ENCODE measurements at regions not wholly inside any gene's neighbourhood (a gene's known extent, or its start where the extent isn't known, plus 50 kb on each side); places are given as distances from the start of the nearest gene placed in this dataset.

DNA sequence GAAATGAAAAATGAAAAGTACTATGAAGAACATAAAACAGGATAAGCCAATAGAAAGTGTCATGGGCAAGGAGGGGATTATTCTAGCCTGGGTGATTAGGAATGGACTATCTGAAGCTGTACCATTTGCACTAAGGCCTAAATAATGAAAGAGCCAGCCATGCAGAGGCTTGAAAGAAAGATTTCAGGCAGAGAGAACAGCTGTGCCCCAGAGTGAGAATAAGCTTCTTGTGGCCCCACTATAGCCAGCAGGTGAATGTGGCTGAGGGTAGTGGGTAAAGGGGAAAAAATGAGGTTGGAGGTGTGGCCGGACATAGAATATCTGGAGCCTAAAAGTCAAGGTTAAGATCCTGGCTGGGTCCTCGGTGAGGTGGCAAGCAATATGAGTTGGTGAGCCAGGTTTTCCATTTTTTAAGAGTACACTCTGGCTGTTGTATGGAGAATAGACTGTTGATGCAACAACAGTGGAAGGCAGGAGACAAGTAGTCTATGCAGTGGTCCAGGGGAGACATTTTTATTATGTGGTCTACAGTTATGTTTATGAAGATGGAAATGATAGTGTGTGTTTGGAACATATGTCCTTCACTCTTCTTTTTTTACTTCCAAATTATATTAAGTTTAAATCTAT, 135.2 kb upstream of the SETBP1 start:
- no peak overlapping the region for H3K4me3 ChIP-seq
- TF ChIP-seq, protein P1, sequence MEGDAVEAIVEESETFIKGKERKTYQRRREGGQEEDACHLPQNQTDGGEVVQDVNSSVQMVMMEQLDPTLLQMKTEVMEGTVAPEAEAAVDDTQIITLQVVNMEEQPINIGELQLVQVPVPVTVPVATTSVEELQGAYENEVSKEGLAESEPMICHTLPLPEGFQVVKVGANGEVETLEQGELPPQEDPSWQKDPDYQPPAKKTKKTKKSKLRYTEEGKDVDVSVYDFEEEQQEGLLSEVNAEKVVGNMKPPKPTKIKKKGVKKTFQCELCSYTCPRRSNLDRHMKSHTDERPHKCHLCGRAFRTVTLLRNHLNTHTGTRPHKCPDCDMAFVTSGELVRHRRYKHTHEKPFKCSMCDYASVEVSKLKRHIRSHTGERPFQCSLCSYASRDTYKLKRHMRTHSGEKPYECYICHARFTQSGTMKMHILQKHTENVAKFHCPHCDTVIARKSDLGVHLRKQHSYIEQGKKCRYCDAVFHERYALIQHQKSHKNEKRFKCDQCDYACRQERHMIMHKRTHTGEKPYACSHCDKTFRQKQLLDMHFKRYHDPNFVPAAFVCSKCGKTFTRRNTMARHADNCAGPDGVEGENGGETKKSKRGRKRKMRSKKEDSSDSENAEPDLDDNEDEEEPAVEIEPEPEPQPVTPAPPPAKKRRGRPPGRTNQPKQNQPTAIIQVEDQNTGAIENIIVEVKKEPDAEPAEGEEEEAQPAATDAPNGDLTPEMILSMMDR (IDR thresholded peaks at IDR 0.05) = no peak
- no peaks in the 10 kb centered on the region for H3K9me3 ChIP-seq
- H3K27ac ChIP-seq = no peak overlapping the region
- H3K4me1 ChIP-seq = no peaks in the 10 kb centered on the region
- intact Hi-C loops (cut with DNase I) = no loop called here
- no peaks in the 10 kb centered on the region for H3K36me3 ChIP-seq
- no peaks in the 10 kb centered on the region for H3K27me3 ChIP-seq
- ATAC-seq (no peak), DNase-seq (no peak)

DNA sequence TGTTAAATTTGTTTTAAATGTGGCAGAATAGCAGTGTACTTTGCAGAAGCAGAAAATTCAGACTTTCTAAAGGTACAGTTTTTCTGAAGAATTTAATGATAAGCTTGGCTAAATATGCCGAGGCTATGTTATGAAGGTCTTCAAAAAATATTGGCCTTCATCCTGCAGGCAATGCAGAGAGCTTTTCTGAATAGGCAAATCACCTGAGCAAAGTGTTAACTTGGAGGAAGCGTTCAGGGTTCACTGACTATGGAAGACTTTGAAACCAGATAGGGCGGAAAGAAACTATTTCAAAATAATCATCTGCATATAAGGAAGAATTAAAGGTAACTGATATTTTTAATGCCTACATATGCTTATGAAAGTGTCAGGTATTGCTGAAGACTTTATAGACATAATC, 133.7 kb upstream of the SETBP1 start:
- no peak overlapping the region for H3K27ac ChIP-seq
- no peaks in the 10 kb centered on the region for H3K27me3 ChIP-seq
- no peaks in the 10 kb centered on the region for H3K4me1 ChIP-seq
- DNase-seq (no peak), ATAC-seq (no peak)
- intact Hi-C loops (cut with DNase I) = no loop called here
- TF ChIP-seq, protein P1 (IDR thresholded peaks at IDR 0.05) = no peak
- H3K9me3 ChIP-seq = no peaks in the 10 kb centered on the region
- H3K4me3 ChIP-seq = no peak overlapping the region
- H3K36me3 ChIP-seq = no peaks in the 10 kb centered on the region

DNA sequence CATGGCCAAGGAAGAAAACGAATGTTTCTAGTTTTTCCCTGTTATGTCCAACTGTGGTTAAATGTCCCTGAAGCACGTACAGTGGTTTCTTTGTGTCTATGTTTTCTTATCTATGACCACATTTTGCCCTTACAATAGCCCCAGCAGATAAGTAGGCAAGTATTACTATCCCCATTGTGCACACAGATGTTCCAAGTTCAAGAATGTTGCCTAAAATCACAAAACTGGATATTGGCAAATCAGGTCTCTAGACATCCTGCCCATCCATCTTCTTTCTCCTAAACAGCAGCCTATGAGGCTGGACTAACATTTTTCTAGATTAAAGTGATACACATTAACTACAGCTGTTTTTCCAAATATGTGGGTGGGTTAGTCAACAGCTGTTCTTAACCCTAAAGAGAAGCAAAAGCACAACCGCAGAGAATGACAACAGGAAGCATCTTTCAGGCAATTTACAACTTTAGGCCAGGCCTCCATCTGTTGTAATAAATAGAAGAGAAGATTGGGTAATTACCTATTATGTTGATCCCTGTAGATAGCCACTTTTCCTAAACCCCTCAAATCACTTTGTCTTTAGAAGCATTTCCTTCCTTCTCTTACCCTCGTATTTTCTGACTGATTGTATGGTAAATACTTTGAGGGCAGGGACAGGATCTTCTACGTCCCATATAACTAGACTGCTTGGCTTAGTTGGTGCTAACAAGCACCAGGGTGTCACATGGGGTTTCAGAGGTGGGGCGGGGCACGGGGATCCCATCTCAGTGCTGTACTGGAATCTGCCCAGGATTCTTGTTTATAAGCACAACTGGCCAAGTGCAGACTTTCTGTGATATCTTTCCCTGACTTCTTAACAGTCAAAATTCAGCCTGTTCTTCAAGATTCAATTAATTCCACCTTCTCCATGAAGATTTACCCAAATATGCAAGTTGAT, 132.1 kb upstream of the SETBP1 start:
- H3K4me3 ChIP-seq = no peak overlapping the region
- H3K27me3 ChIP-seq = no peaks in the 10 kb centered on the region
- no peaks in the 10 kb centered on the region for H3K36me3 ChIP-seq
- no peak for DNase-seq
- intact Hi-C loops (cut with DNase I) = no loop called here
- H3K9me3 ChIP-seq = no peaks in the 10 kb centered on the region
- H3K4me1 ChIP-seq = no peaks in the 10 kb centered on the region
- ATAC-seq = peak; percentile 58
- TF ChIP-seq, protein P1 (IDR thresholded peaks at IDR 0.05) = no peak
- H3K27ac ChIP-seq = no peak overlapping the region

DNA sequence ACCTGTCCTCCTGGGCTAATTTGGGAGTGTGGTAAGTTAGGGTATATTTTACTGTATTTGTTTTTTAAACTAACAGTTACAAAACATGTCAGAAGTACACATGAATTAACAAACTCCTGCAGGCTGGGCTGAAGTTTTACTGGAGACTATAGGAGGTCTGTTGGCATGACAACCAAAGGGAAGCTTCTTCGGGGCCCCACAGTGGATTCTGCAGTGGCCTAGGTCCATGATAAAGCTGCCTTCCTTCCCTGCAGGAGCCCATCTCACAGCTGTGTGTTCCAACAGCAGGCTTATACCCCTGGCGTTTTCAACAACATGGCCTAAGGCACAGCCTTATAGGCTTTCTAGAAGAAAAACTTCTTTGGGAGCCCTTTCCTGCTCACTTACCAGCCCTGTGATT, 128.0 kb upstream of the SETBP1 start:
- H3K4me3 ChIP-seq = no peak overlapping the region
- H3K9me3 ChIP-seq = no peaks in the 10 kb centered on the region
- intact Hi-C loops (cut with DNase I) = no loop called here

DNA sequence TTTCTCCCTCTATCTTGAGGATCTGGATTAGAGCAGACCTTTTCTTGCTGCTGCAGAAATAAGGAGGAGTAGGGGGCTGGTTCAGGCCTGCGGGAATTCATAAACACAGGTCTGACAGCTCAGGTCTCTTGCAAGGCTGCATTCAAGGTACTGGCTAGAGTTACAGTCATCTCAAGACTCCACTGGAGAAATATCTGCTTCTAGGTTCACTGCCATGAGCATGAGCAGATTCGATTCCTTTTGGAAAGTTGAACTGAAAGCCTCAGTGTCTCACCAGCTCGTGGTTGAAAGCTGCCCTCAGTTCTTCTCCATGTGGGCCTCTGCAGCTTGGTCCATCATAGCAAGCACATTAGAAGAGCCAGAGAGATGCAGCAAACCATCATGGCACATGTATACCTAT, 124.4 kb upstream of the SETBP1 start:
- Histone ChIP-seq H3K4me1 (no peaks in the 10 kb centered on the region), H3K27ac (no peak overlapping the region), H3K27me3 (no peaks in the 10 kb centered on the region), H3K4me3 (no peak overlapping the region), H3K36me3 (no peaks in the 10 kb centered on the region), H3K9me3 (no peaks in the 10 kb centered on the region)
- DNase-seq (no peak), ATAC-seq (no peak)
- TF ChIP-seq, protein P1 (IDR thresholded peaks at IDR 0.05) = no peak
- intact Hi-C loops (cut with DNase I) = no loop called here

More for the DNA sequence above, 128.0 kb upstream of the SETBP1 start:
- ATAC-seq (no peak), DNase-seq (no peak)
- Histone ChIP-seq H3K4me1 (no peaks in the 10 kb centered on the region), H3K27me3 (no peaks in the 10 kb centered on the region), H3K36me3 (no peaks in the 10 kb centered on the region), H3K27ac (no peak overlapping the region)
- TF ChIP-seq, protein P1 (IDR thresholded peaks at IDR 0.05) = no peak

All from upper lobe of right lung (tissue), 1 donor.